ENCODE measurements at regions not wholly inside any gene's neighbourhood (a gene's known extent, or its start where the extent isn't known, plus 50 kb on each side); places are given as distances from the start of the nearest gene placed in this dataset.

DNA sequence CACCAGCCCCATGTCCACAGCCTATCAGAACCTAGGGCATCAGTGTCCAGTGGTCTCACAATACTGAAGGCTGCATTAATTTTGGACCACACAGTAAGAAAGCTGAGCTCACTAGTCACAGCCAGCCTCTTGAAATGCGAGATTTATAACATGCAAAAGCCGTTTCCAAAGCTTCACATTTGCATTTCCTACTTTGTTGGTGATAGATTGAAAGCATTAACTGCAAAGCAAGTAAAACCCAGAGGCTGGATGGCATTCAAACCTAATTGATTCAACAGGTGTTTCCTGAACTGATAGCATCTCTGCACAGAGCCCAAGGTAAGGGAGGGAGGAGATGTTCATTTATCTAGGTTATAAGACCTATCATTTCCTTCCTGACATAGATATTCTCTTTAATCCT, 410.1 kb downstream of the OMA1 start:
- no peak for DNase-seq

DNA sequence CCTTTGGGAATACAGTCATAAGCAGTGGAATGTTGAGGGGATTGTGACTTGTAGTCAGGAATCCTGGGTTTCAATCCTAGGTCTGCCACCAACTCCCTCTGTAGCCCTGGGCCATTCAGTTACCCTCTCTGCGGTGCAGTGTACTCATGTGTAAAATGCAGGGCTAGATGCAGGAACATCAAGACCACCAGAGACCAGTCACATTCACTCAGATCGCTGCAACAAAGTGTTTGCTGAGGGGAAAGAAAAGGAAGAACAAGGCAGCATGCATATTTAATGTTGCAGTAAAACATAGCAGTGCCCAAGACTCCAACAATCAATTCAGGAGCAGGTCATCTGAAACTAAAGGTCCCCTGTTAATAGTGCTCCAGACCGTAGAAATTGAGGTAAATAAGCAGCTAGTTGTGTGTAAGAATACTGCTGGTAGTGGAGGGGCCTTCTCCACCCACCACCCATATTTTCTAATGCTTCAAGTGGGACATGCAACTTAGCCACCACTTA, 410.7 kb downstream of the OMA1 start:
- DNase-seq: no peak

DNA sequence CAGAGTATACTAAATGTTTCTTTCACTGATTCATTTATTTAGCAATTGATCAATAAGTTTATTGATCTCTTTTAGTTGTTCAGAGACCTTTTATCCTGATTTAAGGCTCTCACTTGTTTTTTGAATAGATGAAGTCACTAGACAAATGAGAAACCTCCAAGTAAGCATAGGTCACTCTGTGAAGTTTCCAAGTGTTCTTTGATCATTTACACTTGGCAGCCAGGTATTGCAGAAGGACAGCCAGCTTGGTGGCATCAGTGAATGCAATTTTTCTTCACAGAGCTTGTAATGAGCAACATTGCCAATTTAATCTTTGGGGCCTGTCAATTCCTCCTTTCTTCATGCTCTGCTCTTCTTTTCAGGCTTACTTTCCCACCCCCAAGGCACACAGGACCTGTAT, 413.0 kb downstream of the OMA1 start:
- no peak for DNase-seq

DNA sequence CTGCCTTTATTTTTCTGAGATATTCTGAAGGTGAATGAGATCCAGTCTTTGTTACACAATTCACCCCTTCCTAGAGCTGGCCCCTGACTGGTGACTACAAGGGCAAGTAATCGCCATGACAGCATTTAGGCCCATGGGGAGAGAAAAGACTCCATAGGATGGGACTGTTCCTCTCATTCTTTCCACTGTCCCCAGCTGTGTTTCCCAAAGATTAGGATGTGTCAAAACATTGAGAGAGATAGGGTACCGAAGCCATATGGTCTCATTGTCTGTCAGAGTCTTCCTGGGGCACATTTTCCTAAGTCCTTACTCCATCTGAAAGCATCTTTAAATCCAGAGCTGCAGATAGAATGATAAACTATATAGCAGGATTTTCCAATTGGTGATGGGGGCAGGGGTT, 423.5 kb downstream of the OMA1 start:
- DNase-seq: no peak

DNA sequence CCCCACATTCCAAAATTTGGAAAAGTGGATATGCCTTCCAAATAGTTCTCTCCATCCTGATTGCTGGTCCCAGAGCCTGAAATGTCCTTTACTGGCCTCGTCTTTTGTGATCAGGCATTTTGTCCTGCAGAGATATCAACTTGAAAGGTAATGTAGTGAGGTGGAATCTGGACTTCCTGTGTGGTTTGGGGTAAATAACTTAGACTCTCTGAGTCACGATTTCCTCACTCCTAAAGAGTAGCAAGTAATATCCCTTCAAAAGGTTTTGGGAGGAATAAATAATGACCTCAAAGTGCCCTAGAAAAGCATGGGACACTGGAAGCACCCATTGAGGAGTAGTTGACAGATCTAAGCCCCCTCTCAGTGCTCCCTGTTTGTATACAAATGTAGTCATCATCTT, 426.6 kb downstream of the OMA1 start:
- DNase-seq: no peak

DNA sequence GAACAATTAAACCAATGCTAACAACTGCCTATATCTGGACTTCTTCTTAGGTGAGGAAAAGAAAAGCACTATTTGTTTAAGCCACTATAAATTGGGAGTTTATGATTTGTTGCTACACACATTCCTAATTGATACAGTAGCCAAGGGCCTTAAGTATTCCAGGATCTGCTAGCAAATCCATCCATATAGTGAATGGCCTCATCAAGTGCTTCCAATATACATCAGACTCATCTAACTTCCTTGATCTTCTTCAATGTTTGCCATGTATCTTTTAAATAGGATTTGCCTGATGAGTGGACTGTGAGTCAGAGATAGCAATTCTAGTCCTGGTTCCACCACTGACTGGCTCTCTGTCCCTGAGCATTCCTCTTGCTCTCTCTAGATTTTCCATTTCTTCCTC, 430.2 kb downstream of the OMA1 start:
- no peak for DNase-seq

DNA sequence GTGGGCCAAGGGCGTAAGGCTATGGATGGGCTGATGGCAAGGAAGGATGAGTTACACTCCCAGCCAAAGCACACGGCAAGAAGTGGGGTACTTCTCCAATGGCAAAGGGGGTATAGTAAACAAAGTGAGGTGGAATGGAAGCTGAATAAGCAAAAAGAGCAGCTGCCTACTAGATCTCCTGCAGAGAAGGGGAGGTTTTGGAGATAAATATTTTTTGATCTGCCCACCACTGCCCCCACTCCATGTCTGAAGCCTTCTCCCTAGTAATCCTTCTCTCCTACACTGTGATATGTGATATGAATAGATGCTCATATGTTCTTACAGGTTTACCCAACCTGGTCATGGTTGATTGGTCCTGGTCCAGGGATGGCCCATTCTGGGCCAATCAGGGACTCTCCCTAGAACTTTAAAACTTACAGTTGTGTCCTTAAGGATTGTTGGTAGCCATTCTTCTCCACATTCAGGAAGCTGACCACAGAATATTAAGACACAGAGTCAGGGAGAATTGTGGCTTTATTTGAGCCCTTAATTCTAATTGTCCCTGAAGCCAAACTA, 436.8 kb downstream of the OMA1 start:
- no peak for DNase-seq

DNA sequence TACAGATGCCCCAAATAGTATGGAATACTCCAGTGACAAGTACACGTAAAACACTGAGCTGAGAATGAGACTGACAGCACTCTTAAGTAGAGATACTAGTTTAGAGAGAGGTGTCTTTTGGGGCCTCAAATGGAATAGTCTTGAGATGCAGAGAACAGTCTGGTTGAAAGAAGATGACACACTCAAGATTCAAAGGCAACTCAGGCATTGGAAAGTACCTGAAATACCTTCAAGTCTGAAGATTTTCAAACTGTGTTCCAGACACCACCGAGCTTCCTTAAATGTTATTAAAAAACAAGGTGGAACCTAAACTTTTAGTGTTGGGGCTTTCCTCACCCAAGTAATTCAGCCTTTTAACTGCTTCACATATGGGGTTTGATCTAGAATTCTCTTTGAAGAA, 437.7 kb downstream of the OMA1 start:
- DNase-seq: no peak

DNA sequence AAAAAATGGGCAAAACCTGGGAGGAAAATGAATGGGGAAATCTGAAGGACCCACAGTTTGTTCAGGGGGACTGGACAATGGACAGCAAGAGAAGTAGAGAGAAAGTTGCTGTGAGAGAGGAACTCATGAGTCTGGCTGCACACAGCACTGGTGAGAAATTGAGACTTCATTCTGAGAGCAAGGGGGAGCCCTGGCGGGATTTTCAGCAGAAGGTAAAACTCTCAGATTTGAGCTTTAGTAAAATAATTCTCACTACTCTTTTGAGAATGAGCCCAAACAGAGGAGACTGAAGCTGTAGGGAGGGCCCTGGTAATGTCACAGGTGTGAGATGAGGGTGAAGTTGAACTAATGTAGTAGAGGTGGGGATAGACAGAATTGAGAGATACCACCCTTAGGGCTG, 438.6 kb downstream of the OMA1 start:
- no peak for DNase-seq

DNA sequence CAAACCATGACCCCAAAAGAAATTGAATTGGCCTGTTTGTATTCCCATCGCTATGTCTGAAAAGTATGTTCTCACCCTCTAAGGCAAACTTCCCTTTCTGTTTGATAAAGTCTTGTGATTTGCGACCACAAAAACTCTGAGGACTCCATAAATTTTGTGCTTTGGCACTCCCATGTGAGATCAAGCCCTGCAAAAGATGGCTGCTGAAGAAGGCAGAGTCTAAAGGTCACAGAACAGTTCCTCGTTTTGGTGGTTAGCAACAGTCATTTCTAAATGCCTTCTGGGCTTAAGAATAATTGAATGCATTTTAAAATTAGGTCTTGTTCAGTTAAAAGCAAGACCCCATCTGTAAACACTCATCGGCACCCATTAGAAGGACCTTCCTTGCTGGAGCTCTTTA, 441.6 kb downstream of the OMA1 start:
- DNase-seq: no peak

DNA sequence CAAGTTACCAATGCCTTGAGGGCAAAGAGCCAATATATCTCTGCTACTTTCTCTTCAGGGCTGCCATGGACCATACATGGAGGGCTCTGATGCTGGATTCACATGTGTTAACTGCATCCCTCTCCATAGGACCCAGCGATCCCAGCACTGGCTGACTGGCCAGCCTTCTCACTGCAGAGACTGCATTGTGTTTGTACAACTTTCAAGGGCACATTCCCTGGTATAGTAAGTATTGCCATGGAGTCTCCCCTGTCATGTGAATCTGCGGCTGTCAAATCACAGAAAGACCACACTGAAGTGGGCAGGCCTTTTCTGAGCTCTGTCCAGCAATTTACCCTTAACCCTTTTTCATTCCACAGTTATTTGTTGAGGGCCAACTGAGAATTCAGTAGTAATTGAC, 449.8 kb downstream of the OMA1 start:
- no peak for DNase-seq

DNA sequence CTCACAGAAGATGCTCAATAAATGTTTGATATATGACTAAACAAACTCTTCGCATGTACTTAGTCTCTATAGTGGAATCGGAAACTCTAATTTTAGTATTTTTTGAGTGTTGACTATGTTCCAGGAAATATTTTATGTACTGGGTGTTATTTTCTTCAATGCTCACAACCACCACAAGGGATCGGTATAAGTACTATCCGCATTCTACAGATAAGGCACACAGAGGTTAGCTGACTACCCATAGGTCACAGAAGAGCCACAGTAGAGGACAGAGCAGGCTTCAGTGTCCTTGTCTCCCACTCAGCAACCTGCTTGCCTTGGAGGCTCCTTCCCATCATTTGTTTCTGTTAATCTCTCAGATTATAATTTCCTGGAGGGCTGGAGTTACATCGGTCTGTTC, 451.3 kb downstream of the OMA1 start:
- no peak for DNase-seq

DNA sequence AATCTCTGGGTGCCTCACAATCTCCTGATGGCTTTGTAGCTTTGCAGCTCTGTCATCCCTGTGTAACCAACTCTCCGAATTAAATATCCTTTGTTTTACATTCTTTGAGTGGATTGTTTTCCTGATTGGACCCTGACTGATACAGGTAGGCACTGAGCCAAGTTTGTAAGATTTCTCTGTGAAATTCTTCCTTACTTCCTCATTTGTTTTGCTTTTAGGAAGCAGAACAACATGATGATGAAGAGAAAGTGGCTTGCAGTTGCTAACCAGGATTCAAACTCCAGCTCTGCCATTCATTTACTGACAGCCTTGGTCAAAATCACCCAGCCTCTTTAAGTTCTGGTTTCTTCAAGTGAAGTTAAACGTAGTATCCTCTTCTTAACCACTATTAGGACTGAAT, 452.3 kb downstream of the OMA1 start:
- DNase-seq: no peak

DNA sequence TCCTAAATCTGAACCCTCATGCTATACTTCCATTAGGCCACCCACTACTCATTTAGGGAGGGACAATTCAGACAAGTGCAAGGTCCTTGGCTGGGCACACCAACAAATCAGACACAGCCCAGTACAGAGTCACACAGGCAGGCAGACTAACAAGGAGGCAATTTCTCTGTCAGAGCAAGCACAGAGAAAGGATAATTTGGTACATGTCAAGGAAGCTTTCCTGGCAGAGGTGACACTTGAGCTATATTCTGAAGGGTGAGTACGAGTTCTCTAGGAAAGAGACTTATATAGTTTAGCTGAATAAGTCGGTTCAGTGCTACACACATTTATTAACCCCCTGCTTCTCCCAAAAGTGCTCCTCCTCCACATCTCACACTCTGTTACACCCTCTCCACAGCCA, 455.9 kb downstream of the OMA1 start:
- no peak for DNase-seq

DNA sequence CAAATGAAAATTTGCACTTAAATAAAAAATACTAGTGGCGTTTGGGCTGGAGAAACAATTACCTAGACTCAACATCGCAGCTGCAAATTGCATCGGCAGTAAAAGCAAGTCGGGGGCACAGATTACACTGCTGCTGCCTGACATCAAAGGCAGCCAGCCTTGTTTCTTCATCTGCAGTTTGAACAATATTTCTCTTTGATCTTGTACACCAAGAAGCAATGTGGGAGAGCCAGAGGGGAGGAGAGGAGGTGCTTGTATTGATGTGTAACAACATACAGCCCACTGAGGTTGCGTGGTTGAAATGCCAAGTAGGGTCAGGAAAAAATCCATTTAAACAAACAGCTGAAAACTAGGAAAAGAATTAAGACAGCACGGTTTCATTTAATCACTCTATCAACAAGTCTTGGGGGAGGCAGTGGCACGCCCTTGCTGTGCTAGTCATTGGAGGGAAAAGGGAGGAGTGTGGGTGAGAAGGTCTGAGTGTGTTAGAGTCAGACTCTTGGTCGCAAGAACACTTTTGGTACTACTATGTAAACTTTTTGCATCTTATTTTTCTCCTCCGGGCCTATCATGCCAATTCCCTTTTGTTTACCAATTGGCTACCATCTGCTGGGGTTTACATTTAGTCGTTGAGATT, 456.5 kb downstream of the OMA1 start:
- no peak for DNase-seq

DNA sequence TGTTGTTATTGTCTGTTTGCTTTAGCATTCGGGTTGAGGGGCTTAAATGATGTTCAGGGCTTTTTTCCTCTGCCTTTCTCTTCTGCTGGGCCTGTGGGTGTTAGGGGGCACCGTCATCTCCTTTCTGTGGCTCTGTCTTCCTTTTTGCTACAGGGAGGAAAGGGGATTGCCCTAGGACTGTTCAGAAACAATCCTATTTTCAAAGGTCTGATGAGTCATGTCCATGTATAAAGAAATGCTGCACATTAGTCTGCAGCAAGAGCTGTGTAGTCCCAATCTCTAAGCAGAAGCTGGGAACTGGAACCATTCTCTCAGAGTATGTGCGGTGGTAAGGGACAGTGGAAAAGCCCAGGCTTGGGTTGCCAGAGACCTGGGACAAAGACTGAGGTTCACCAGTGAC, 462.3 kb downstream of the OMA1 start:
- no peak for DNase-seq

DNA sequence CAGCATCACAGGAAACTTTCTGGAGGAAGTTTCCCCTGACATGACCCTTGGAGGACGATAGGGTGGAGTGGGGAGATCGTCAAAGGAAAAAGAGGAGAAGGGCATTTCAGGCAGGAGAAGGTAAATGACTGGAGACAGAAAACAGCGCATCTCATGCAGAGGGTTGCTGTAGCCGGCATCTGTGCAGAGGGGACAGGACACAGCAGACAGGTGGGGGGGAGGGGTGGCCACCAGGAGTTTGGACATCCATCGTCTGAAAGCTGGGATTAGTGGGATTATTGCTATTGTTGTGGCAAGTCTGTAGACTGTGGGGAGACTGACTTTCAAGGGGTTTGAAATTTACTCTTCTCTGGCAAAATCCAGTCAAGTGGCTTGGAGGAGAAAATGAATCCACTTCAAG, 463.9 kb downstream of the OMA1 start:
- DNase-seq: no peak

DNA sequence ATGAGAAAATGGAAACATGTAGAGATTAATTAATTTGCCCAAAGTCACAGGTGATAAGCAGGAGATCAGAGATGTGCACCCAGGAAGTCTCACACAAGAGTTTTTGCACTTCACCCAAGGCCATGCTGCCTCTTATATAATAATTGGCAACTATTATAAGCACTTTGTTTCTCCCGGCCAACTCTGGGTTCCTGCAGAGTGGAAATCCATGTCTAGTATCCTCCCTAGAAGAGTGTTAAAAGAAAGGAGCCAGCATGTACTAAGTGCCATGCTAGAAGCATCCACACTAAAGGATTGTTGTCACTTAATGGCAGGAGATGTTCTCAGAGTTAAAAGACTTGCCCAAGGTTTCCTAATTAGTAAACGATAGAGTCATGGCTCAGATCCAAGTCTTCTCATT, 470.3 kb downstream of the OMA1 start:
- no peak for DNase-seq

DNA sequence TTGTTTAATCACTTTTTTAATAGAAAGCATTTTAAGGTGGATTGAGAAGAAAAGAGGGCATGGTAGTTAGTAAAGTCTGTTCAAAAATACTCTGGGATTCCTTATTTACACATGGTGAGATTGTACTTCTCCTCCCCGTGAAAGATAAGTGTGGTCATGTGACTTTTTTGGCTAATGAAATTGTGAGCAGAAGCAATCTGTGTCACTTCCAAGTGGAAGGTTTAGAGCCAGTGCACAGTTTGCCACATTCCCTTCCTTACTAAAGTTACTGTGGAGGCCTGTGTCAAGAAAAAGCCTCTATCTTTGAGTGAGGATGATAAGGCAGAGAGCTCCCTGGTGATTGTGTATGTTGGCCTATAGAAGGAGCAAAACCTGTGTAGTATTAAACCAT, 471.3 kb downstream of the OMA1 start:
- DNase-seq: no peak

DNA sequence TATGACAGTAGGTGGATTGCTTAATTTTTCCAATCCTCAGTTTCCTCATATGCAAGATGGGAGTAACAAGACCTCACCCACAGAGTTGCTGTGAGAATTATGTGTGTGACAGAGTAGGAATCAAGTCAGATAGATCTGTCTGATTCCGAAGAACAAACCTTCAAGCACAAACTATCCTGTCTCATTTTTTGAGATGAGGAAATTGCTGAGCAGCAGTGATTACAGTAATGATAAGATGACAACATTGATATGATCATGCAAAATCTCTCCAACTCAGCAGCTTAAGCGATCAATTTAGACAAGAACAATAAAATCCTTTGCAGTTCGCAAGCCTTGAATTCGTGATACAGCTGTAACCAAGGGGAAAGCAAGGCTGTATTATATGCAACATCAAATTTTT, 474.1 kb downstream of the OMA1 start:
- no peak for DNase-seq

DNA sequence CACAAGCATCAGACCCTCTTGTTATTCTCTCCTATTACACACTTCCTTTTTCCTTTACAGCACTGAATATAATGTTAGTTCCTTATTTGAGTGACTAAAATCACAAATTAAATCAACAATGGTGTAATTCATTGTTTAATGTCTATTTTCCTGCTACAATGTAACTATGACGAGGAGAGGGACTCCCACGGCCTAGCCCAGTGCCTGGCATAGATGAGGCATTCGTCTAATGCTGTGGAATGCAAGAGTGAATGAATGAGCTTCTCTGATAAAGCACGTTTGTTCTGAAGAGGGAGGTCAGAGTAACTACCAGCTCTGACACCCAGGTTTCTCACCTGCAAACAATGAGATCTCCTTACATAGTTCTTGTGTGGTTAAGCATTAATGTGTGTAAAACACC, 479.4 kb downstream of the OMA1 start:
- DNase-seq: no peak

DNA sequence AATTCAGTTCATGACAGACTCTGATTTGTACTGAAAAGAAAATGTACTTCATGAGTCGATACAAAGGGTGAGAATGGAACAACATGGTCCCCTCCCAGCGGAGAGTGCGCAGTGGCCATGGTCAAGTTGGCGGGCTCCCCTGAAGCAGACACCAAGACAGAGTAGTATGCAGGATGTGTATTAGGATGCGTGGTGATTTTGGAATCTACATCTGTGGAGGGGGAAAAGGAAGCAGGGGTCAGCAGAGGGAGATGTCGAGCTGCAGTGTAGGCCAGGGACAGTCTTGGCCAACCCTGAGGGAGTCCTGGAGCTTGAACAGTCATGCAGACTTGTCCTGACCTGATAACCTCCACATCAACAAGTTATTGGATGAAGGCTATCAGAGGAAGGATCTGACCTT, 481.0 kb downstream of the OMA1 start:
- DNase-seq: no peak

DNA sequence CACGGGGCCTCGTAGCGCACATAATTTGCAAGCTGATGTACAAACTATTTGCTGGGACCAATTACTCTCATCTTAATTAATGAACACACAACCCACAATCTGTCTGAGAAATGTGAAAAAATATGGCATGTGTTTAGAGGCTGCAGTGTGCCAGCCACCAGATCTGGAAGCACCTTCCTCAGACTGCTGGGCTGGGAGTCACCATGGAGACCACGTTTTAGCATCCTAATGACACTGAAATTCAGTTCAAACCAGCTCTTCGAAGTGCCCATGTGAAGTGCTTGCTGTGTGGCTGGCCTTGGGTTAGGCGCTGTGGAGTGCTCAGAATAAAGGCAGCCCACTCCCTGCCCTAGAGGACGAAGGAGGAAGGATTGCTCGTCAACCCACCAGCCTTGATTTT, 482.4 kb downstream of the OMA1 start:
- no peak for DNase-seq

DNA sequence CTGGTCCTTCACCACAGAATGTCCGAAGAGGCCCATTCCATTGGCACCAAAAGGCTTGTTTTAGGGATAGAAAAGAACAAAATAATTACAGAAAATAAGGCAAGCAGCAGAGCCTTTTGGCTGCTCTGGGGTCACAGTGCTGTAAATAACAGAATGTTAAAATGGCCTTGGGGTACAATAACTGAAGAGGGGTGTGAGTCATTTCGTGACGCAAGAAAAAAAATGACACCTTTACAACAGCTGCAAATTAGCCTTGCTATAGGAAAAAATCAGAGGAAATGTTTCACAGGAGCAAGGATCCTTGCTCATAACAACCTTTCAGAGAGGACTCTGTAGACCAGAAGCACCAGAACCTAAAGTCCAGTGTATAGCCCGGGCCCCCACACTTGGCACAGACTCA, 483.4 kb downstream of the OMA1 start:
- DNase-seq: no peak

DNA sequence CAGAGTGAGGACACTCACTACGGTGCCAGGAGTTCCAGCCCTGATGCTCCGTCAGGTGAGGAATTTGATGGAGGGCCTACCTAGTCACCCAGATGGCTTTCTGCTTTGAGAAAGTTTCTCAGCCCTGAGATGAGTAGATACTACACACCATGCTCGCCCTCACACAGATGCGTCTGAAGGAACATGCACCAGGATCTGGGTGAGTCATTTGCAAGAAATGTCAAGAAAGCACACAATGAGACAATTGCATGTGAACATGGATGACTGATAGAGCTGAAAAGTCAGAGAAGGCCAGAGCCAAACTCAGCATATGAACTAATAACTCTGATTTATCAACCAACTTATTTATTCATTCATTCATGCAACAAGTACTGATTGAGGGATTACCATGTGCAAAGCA, 483.9 kb downstream of the OMA1 start:
- no peak for DNase-seq
